H9 (cell line): ENCODE measurements at regions not wholly inside any gene's neighbourhood (a gene's known extent, or its start where the extent isn't known, plus 50 kb on each side); places are given as distances from the start of the nearest gene placed in this dataset.

ENCODE experiments used
- DNase-seq: peaks from one replicate; pipeline ENCODE4 v3.0.0-alpha.2; 2017
- H2AFZ ChIP-seq: one replicate; pipeline ENCODE4 v1.6.1; 2013; ENCODE audit warnings: mild to moderate bottlenecking, low read length, control low read depth, moderate library complexity
- H2AK5ac ChIP-seq: 2 replicates; pipeline ENCODE4 v1.6.1; 2013; ENCODE audit warnings: low read length, control low read depth, mixed read lengths; ENCODE audit not compliant: insufficient read length
- H2BK120ac ChIP-seq: one replicate; pipeline ENCODE4 v1.6.1; 2013; ENCODE audit warnings: low read depth, mild to moderate bottlenecking, low read length, control low read depth, inconsistent platforms; ENCODE audit not compliant: poor library complexity, severe bottlenecking
- H2BK12ac ChIP-seq: 2 replicates; pipeline ENCODE4 v1.6.1; 2013; ENCODE audit warnings: low read length, control low read depth, mixed read lengths, low read depth; ENCODE audit not compliant: insufficient read length
- H2BK15ac ChIP-seq: 2 replicates; pipeline ENCODE4 v1.6.1; 2013; ENCODE audit warnings: low read depth, low read length, control low read depth
- H2BK20ac ChIP-seq: one replicate; pipeline ENCODE4 v1.6.1; 2013; ENCODE audit warnings: low read depth, mild to moderate bottlenecking, low read length, control low read depth, inconsistent platforms; ENCODE audit not compliant: poor library complexity, severe bottlenecking
- H2BK5ac ChIP-seq: 2 replicates; pipeline ENCODE4 v1.6.1; 2013; ENCODE audit warnings: low read length, control low read depth, mixed read lengths; ENCODE audit not compliant: insufficient read length
- H3K14ac ChIP-seq: 2 replicates; pipeline ENCODE4 v1.6.1; 2013; ENCODE audit warnings: low read length, control low read depth; ENCODE audit not compliant: insufficient read depth
- H3K18ac ChIP-seq: 2 replicates; pipeline ENCODE4 v1.6.1; 2013; ENCODE audit warnings: low read depth, mild to moderate bottlenecking, mixed read lengths, low read length, control low read depth; ENCODE audit not compliant: insufficient read length
- H3K23ac ChIP-seq: 2 replicates; pipeline ENCODE4 v1.6.1; 2013; ENCODE audit warnings: low read length, control low read depth, mixed read lengths, low read depth; ENCODE audit not compliant: insufficient read length
- H3K23me2 ChIP-seq: 2 replicates; pipeline ENCODE4 v1.6.1; 2013; ENCODE audit warnings: low read depth, mild to moderate bottlenecking, mixed read lengths, low read length, control low read depth; ENCODE audit not compliant: insufficient read length, poor library complexity, severe bottlenecking
- H3K27ac ChIP-seq: 2 replicates; pipeline ENCODE4 v1.5.1; 2013; ENCODE audit warnings: low read length, control low read depth, mixed read lengths, low read depth; ENCODE audit not compliant: insufficient read length
- H3K27me3 ChIP-seq: 2 replicates; pipeline ENCODE4 v1.6.1; 2013; ENCODE audit warnings: low read length, control low read depth, inconsistent platforms; ENCODE audit not compliant: insufficient read depth
- H3K4ac ChIP-seq: 2 replicates; pipeline ENCODE4 v1.6.1; 2013; ENCODE audit warnings: low read depth, mild to moderate bottlenecking, control low read depth, inconsistent platforms, low read length, moderate library complexity
- H3K4me1 ChIP-seq: 2 replicates; pipeline ENCODE4 v1.6.1; 2013; ENCODE audit warnings: low read length, control low read depth, inconsistent platforms; ENCODE audit not compliant: insufficient read depth
- H3K4me2 ChIP-seq: 2 replicates; pipeline ENCODE4 v1.6.1; 2013; ENCODE audit warnings: low read length, control low read depth, mixed read lengths; ENCODE audit not compliant: insufficient read length, insufficient read depth
- H3K56ac ChIP-seq: 2 replicates; pipeline ENCODE4 v1.6.1; 2013; ENCODE audit warnings: low read depth, mild to moderate bottlenecking, mixed read lengths, low read length, control low read depth; ENCODE audit not compliant: insufficient read length
- H3K79me1 ChIP-seq: 2 replicates; pipeline ENCODE4 v1.6.1; 2013; ENCODE audit warnings: low read depth, mild to moderate bottlenecking, moderate library complexity, low read length, control low read depth, inconsistent platforms; ENCODE audit not compliant: insufficient read depth, poor library complexity, severe bottlenecking
- H3K79me2 ChIP-seq: 2 replicates; pipeline ENCODE4 v1.6.1; 2013; ENCODE audit warnings: low read length, control low read depth, inconsistent platforms; ENCODE audit not compliant: insufficient read depth
- H3K9ac ChIP-seq: 2 replicates; pipeline ENCODE4 v1.6.1; 2013; ENCODE audit warnings: low read length, control low read depth, mixed read lengths; ENCODE audit not compliant: insufficient read length; ENCODE audit errors: extremely low read depth
- H3K9me3 ChIP-seq: one replicate; pipeline ENCODE4 v1.6.1; 2013; ENCODE audit warnings: low read depth, low read length, inconsistent platforms; ENCODE audit not compliant: control insufficient read depth
- H3T11ph ChIP-seq: one replicate; pipeline ENCODE4 v1.6.1; 2013; ENCODE audit warnings: mild to moderate bottlenecking, low read length, control low read depth, inconsistent platforms
- H4K20me1 ChIP-seq: one replicate; pipeline ENCODE4 v1.6.1; 2013; ENCODE audit not compliant: control insufficient read depth, insufficient read length, insufficient read depth
- H4K5ac ChIP-seq: 2 replicates; pipeline ENCODE4 v1.6.1; 2013; ENCODE audit warnings: low read depth, mild to moderate bottlenecking, mixed read lengths, low read length, control low read depth; ENCODE audit not compliant: insufficient read length
- H4K8ac ChIP-seq: replicated peaks from 2 replicates; pipeline ENCODE4 v1.6.1; 2013; ENCODE audit warnings: low read length, control low read depth, mixed read lengths, low read depth; ENCODE audit not compliant: insufficient read length
- H4K91ac ChIP-seq: 2 replicates; pipeline ENCODE4 v1.6.1; 2013; ENCODE audit warnings: low read depth, mild to moderate bottlenecking, moderate library complexity, mixed read lengths, low read length, control low read depth; ENCODE audit not compliant: insufficient read length
- H3K27ac Mint-ChIP-seq, 3 experiments: 2 replicates in 2 of 3; 3 replicates in 1 of 3; pipeline ENCODE4 v1.8.0; 2020 to 2021; ENCODE audit warnings: mixed read lengths in 3 of 3, mild to moderate bottlenecking in 1 of 3, moderate library complexity in 1 of 3
- H3K27me3 Mint-ChIP-seq: 2 replicates; pipeline ENCODE4 v1.8.0; 2021; ENCODE audit warnings: low read depth, mild to moderate bottlenecking, moderate library complexity, mixed read lengths
- H3K36me3 Mint-ChIP-seq, 3 experiments: 2 replicates in 2 of 3; 3 replicates in 1 of 3; pipeline ENCODE4 v1.8.0; 2020 to 2021; ENCODE audit warnings: low read depth in 3 of 3, mixed read lengths in 3 of 3; ENCODE audit not compliant: insufficient read depth in 1 of 3
- H3K4me1 Mint-ChIP-seq, 2 experiments: 2 replicates each; pipeline ENCODE4 v1.8.0; 2020; ENCODE audit warnings: mixed read lengths in 2 of 2
- H3K4me3 Mint-ChIP-seq, 2 experiments: 2 replicates in 1 of 2; 3 replicates in 1 of 2; pipeline ENCODE4 v1.8.0; 2020 to 2021; ENCODE audit warnings: mild to moderate bottlenecking in 2 of 2, mixed read lengths in 2 of 2, moderate library complexity in 1 of 2
- H3K9me3 Mint-ChIP-seq, 2 experiments: 2 replicates in 1 of 2; 3 replicates in 1 of 2; pipeline ENCODE4 v1.8.0; 2020; ENCODE audit warnings: mild to moderate bottlenecking in 2 of 2, mixed read lengths in 2 of 2, moderate library complexity in 1 of 2
- CTCF ChIP-seq: fragments of 200-600 bp; sonication (generic); conservative IDR thresholded peaks from 3 replicates; pipeline ENCODE4 v1.8.0; 2021; ENCODE audit warnings: antibody characterized with exemption, mild to moderate bottlenecking
- WGBS: extraction: QIAGEN DNeasy Blood & Tissue Kit; methylation state at CpG from one replicate; pipeline ENCODE4 v1.1.7; 2013; ENCODE audit warnings: missing lambda C conversion rate, low lambda C conversion rate, mixed read lengths; ENCODE audit not compliant: insufficient read length; ENCODE audit errors: extremely low coverage; 5-methylcytosine and 5-hydroxymethylcytosine counted together

- Mint-ChIP-seq H3K4me1 (peaks cover 3 to 9% of the 10 kb centered on the region in 2 experiments; a peak in 3 of 4 replicates), H3K9me3 (no peaks in the 10 kb centered on the region), H3K27me3 (peaks cover 21% of the 10 kb centered on the region), H3K36me3 (no peaks in the 10 kb centered on the region; a peak in 1 of 7 replicates), H3K27ac (no peak overlapping the region), H3K4me3 (no peak overlapping the region)
- WGBS, result no CpG with 5 or more reads among the region's 8 CpGs
- H4K8ac ChIP-seq, result no peak overlapping the region
- H2BK5ac ChIP-seq, result no peak overlapping the region
- no peak overlapping the region for H3K18ac ChIP-seq
- H4K5ac ChIP-seq, result no peak overlapping the region
- no peak overlapping the region for H2BK15ac ChIP-seq
- no peak overlapping the region for H3K4ac ChIP-seq
- no peak overlapping the region for H2AFZ ChIP-seq
- no peak for TF ChIP-seq CTCF
- H3K14ac ChIP-seq, result no peak overlapping the region
- H3K23ac ChIP-seq, result no peak overlapping the region
- H3K23me2 ChIP-seq, result no peaks in the 10 kb centered on the region
- H3K4me1 ChIP-seq, result no peaks in the 10 kb centered on the region
- no peak overlapping the region for H2BK120ac ChIP-seq
- H3K27me3 ChIP-seq, result no peaks in the 10 kb centered on the region
- H3K9ac ChIP-seq, result no peak overlapping the region
- no peak overlapping the region for H2BK20ac ChIP-seq
- H3K79me1 ChIP-seq, result no peaks in the 10 kb centered on the region
- H4K91ac ChIP-seq, result no peak overlapping the region
- no peaks in the 10 kb centered on the region for H3K9me3 ChIP-seq
- no peak overlapping the region for H3K27ac ChIP-seq
- DNase-seq, result no peak
- no peak overlapping the region for H2BK12ac ChIP-seq
- H2AK5ac ChIP-seq, result no peak overlapping the region
- H4K20me1 ChIP-seq, result no peaks in the 10 kb centered on the region
- H3K56ac ChIP-seq, result no peak overlapping the region
- no peaks in the 10 kb centered on the region for H3K79me2 ChIP-seq
- no peak overlapping the region for H3T11ph ChIP-seq
- H3K4me2 ChIP-seq, result no peak overlapping the region
These were observed 96.8 kb upstream of the PCBD1 start for GRCh38 chr10:70984986-70985722.
